ENCODE measurements at regions not wholly inside any gene's neighbourhood (a gene's known extent, or its start where the extent isn't known, plus 50 kb on each side); places are given as distances from the start of the nearest gene placed in this dataset.

GRCh38 chr5:119949426-119949999 lies 320.2 kb downstream of the FAM170A start:
- TF ChIP-seq ZBTB49 (tag by site-specific recombination; IDR thresholded peaks at IDR 0.05; ENCODE audit: low read depth) = no peak
- no peak for TF ChIP-seq YY1 (tag by site-specific recombination; IDR thresholded peaks at IDR 0.05)
- TF ChIP-seq ZNF24 (tag by site-specific recombination; IDR thresholded peaks at IDR 0.05) = no peak
- TF ChIP-seq TCF7L2 (IDR thresholded peaks at IDR 0.05; ENCODE audit: borderline replicate concordance, low read depth, low read length) = no peak
- TF ChIP-seq CTCF (tag by site-specific recombination; IDR thresholded peaks at IDR 0.05) = no peak

Data from HEK293 (cell line).